Neuronal stem cell (in vitro differentiated cells): ENCODE measurements at regions not wholly inside any gene's neighbourhood (a gene's known extent, or its start where the extent isn't known, plus 50 kb on each side); places are given as distances from the start of the nearest gene placed in this dataset.

ENCODE experiments used
- DNase-seq: peaks from one replicate; pipeline ENCODE4 v3.0.0-alpha.2; 2013; ENCODE audit warnings: low spot score
- H2AFZ ChIP-seq: one replicate; pipeline ENCODE4 v1.6.1; 2013; ENCODE audit warnings: mild to moderate bottlenecking, low read length, inconsistent platforms
- H2AK5ac ChIP-seq: 2 replicates; pipeline ENCODE4 v1.6.1; 2013; ENCODE audit warnings: low read depth, mild to moderate bottlenecking, inconsistent platforms, low read length, moderate library complexity, mixed read lengths
- H2BK120ac ChIP-seq: 2 replicates; pipeline ENCODE4 v1.6.1; 2013; ENCODE audit warnings: low read depth, mild to moderate bottlenecking, inconsistent platforms, low read length, moderate library complexity, mixed read lengths
- H2BK12ac ChIP-seq: one replicate; pipeline ENCODE4 v1.6.1; 2013; ENCODE audit warnings: low read length, inconsistent platforms
- H2BK15ac ChIP-seq: 2 replicates; pipeline ENCODE4 v1.6.1; 2013; ENCODE audit warnings: mild to moderate bottlenecking, low read length, inconsistent platforms, mixed read lengths
- H2BK5ac ChIP-seq: one replicate; pipeline ENCODE4 v1.6.1; 2013; ENCODE audit warnings: inconsistent platforms, mild to moderate bottlenecking, low read length, moderate library complexity
- H3K14ac ChIP-seq: one replicate; pipeline ENCODE4 v1.6.1; 2013; ENCODE audit warnings: low read length, inconsistent platforms
- H3K18ac ChIP-seq: 2 replicates; pipeline ENCODE4 v1.6.1; 2013; ENCODE audit warnings: low read length, inconsistent platforms
- H3K23ac ChIP-seq: 2 replicates; pipeline ENCODE4 v1.6.1; 2013; ENCODE audit warnings: low read depth, mild to moderate bottlenecking, mixed read lengths, low read length, inconsistent platforms; ENCODE audit not compliant: poor library complexity
- H3K27ac ChIP-seq: replicated peaks from 3 replicates; pipeline ENCODE4 v1.5.1; 2013; ENCODE audit warnings: low read length, inconsistent platforms
- H3K27me3 ChIP-seq, 3 experiments: 2 replicates each; pipeline ENCODE4 v1.6.1; 2013; ENCODE audit warnings: low read length in 3 of 3, mild to moderate bottlenecking in 2 of 3, inconsistent platforms in 1 of 3, low read depth in 1 of 3, mixed read lengths in 1 of 3, moderate library complexity in 1 of 3; ENCODE audit not compliant: control insufficient read depth in 3 of 3, insufficient read depth in 3 of 3
- H3K36me3 ChIP-seq, 2 donors: replicated peaks in 1 of 2; 2 replicates each; pipeline ENCODE4 v1.6.1; 2013; ENCODE audit warnings: low read length in 2 of 2; ENCODE audit not compliant: control insufficient read depth in 2 of 2, insufficient read depth in 2 of 2
- H3K4ac ChIP-seq: 2 replicates; pipeline ENCODE4 v1.6.1; 2013; ENCODE audit warnings: inconsistent platforms, mild to moderate bottlenecking, low read length, moderate library complexity
- H3K4me1 ChIP-seq, 2 donors: 1 replicate in 1 of 2; 2 replicates in 1 of 2; pipeline ENCODE4 v1.6.1; 2013; ENCODE audit warnings: low read length in 2 of 2, low read depth in 1 of 2; ENCODE audit not compliant: control insufficient read depth in 2 of 2, insufficient read depth in 1 of 2
- H3K4me2 ChIP-seq: one replicate; pipeline ENCODE4 v1.6.1; 2013; ENCODE audit warnings: mild to moderate bottlenecking, low read length, inconsistent platforms; ENCODE audit not compliant: insufficient read depth, poor library complexity, severe bottlenecking
- H3K4me3 ChIP-seq, 2 donors: 2 replicates each; pipeline ENCODE4 v1.5.1; 2013; ENCODE audit warnings: low read length in 2 of 2, mild to moderate bottlenecking in 2 of 2, inconsistent platforms in 1 of 2, moderate library complexity in 1 of 2
- H3K79me1 ChIP-seq: one replicate; pipeline ENCODE4 v1.6.1; 2013; ENCODE audit warnings: low read depth, mild to moderate bottlenecking, inconsistent platforms, low read length, moderate library complexity
- H3K9ac ChIP-seq: one replicate; pipeline ENCODE4 v1.6.1; 2013; ENCODE audit warnings: mild to moderate bottlenecking, low read depth, low read length, inconsistent platforms; ENCODE audit not compliant: poor library complexity
- H3K9me3 ChIP-seq, 2 donors: replicated peaks in 1 of 2; 2 replicates each; pipeline versions ENCODE3 to v1.6.1; 2013; ENCODE audit warnings: low read length in 2 of 2, mild to moderate bottlenecking in 2 of 2, inconsistent platforms in 1 of 2, low read depth in 1 of 2, mixed read lengths in 1 of 2, moderate library complexity in 1 of 2; ENCODE audit not compliant: control insufficient read depth in 2 of 2, insufficient read depth in 1 of 2
- H4K8ac ChIP-seq: one replicate; pipeline ENCODE4 v1.6.1; 2013; ENCODE audit warnings: low read depth, mild to moderate bottlenecking, inconsistent platforms, low read length, moderate library complexity
- H4K91ac ChIP-seq: one replicate; pipeline ENCODE4 v1.6.1; 2013; ENCODE audit warnings: low read length, low read depth, mild to moderate bottlenecking, inconsistent platforms; ENCODE audit not compliant: poor library complexity
- WGBS, 2 donors: extraction: QIAGEN DNeasy Blood & Tissue Kit; methylation state at CpG; one replicate each; pipeline ENCODE4 v1.1.7; 2013; ENCODE audit warnings: missing lambda C conversion rate in 2 of 2, mixed read lengths in 1 of 2; ENCODE audit not compliant: insufficient read length in 2 of 2, insufficient replicate concordance in 1 of 2; ENCODE audit errors: extremely low coverage in 2 of 2; 5-methylcytosine and 5-hydroxymethylcytosine counted together

DNA sequence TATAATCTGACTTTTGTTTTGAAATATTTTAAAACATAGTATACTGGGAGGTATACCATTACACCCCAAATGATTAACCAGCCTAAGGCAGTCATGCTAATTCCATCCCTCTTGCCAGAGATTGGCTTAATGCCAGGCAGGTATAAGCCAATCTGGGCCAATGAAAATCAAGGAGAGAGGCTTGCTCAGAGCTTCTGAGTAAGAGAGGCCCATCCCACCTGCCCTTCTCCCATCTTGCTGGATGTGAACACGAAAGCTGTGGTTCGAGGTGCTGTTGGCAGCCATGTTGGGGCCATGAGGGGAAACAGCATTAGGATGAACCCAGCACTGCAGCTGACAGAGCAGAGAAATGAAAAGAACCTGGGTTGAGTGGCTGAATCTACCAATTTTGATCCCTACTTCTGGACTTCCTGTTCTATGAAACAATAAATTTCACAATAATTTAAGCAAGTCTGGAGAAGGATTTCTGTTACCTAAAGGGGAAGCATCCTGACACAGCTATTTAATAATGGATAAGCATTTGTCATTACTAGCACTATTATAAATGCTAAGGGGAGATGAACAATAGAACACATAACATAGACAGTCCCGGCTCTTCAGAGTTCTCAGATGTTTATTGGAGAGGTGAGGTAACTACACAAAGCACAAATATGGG is 152.3 kb downstream of the CDC5L start:
- no peak overlapping the region for H4K8ac ChIP-seq
- no peak overlapping the region for H3K18ac ChIP-seq
- H3K27ac ChIP-seq: no peak overlapping the region
- no peak overlapping the region for H3K4me2 ChIP-seq
- peaks cover 6 to 15% of the 10 kb centered on the region in 2 donors for H3K4me1 ChIP-seq
- H3K79me1 ChIP-seq: no peaks in the 10 kb centered on the region
- no peak overlapping the region for H3K9ac ChIP-seq
- H3K14ac ChIP-seq: no peak overlapping the region
- no peak overlapping the region for H2BK15ac ChIP-seq
- H2BK12ac ChIP-seq: no peak overlapping the region
- no peak for DNase-seq
- WGBS, 2 donors: no CpG with 5 or more reads among the region's 3 CpGs
- H3K4me3 ChIP-seq: no peak overlapping the region
- H2AFZ ChIP-seq: no peak overlapping the region
- H2BK5ac ChIP-seq: no peak overlapping the region
- H2AK5ac ChIP-seq: no peak overlapping the region
- no peak overlapping the region for H3K23ac ChIP-seq
- no peaks in the 10 kb centered on the region for H3K36me3 ChIP-seq
- H3K9me3 ChIP-seq: peaks cover 0 to 8% of the 10 kb centered on the region in 2 donors
- no peak overlapping the region for H3K4ac ChIP-seq
- no peak overlapping the region for H2BK120ac ChIP-seq
- no peak overlapping the region for H4K91ac ChIP-seq
- no peaks in the 10 kb centered on the region for H3K27me3 ChIP-seq

- Histone ChIP-seq H3K4me2 (no peak overlapping the region), H2BK120ac (no peak overlapping the region), H4K8ac (no peak overlapping the region), H3K18ac (no peak overlapping the region), H2BK12ac (no peak overlapping the region), H3K4me1 (peaks cover 6 to 15% of the 10 kb centered on the region in 2 donors), H3K9ac (no peak overlapping the region), H3K27ac (no peak overlapping the region), H3K4me3 (no peak overlapping the region), H2AFZ (no peak overlapping the region), H2BK5ac (no peak overlapping the region), H3K36me3 (no peaks in the 10 kb centered on the region), H3K79me1 (no peaks in the 10 kb centered on the region), H3K9me3 (peaks cover 0 to 8% of the 10 kb centered on the region in 2 donors), H3K4ac (no peak overlapping the region), H4K91ac (no peak overlapping the region), H2AK5ac (no peak overlapping the region), H3K23ac (no peak overlapping the region), H3K14ac (no peak overlapping the region), H3K27me3 (peaks cover 0 to 2% (median 0%) of the 10 kb centered on the region in 3 experiments), H2BK15ac (no peak overlapping the region)
- no CpG with 5 or more reads among the region's 4 CpGs for WGBS, 2 donors
- DNase-seq: no peak
These were observed 153.4 kb downstream of the CDC5L start for GRCh38 chr6:44540881-44541280.

- H2BK15ac ChIP-seq: no peak overlapping the region
- no peak overlapping the region for H3K23ac ChIP-seq
- H3K36me3 ChIP-seq: no peaks in the 10 kb centered on the region
- no peak overlapping the region for H3K18ac ChIP-seq
- H2AFZ ChIP-seq: peak overlapping the region; percentile 74
- H3K9ac ChIP-seq: no peak overlapping the region
- H4K91ac ChIP-seq: no peak overlapping the region
- peak; percentile 53 for DNase-seq
- H3K4me2 ChIP-seq: peak overlapping the region; percentile 32
- H2BK12ac ChIP-seq: no peak overlapping the region
- no CpG with 5 or more reads among the region's 21 CpGs for WGBS, 2 donors
- H2BK5ac ChIP-seq: no peak overlapping the region
- H2AK5ac ChIP-seq: no peak overlapping the region
- H4K8ac ChIP-seq: no peak overlapping the region
- H2BK120ac ChIP-seq: no peak overlapping the region
- H3K27me3 ChIP-seq: peaks cover 0 to 2% (median 0%) of the 10 kb centered on the region in 3 experiments
- H3K9me3 ChIP-seq: peaks cover 0 to 8% of the 10 kb centered on the region in 2 donors
- H3K27ac ChIP-seq: no peak overlapping the region
- no peak overlapping the region for H3K4ac ChIP-seq
- peaks cover 6 to 15% of the 10 kb centered on the region in 2 donors for H3K4me1 ChIP-seq
- no peak overlapping the region for H3K14ac ChIP-seq
- H3K4me3 ChIP-seq: no peak overlapping the region
- no peaks in the 10 kb centered on the region for H3K79me1 ChIP-seq
These were observed 155.1 kb downstream of the CDC5L start for GRCh38 chr6:44542401-44543116.

GRCh38 chr6:44543664-44544063 is 156.2 kb downstream of the CDC5L start:
- Histone ChIP-seq H2BK120ac (no peak overlapping the region), H3K9me3 (peaks cover 0 to 8% of the 10 kb centered on the region in 2 donors), H3K79me1 (no peaks in the 10 kb centered on the region)

More at GRCh38 chr6:44543664-44544063, 156.2 kb downstream of the CDC5L start:
- Histone ChIP-seq H2BK5ac (no peak overlapping the region), H2BK15ac (no peak overlapping the region), H2AFZ (no peak overlapping the region), H3K4me3 (no peak overlapping the region), H3K4me1 (peaks cover 6 to 15% of the 10 kb centered on the region in 2 donors), H2BK12ac (no peak overlapping the region), H3K36me3 (no peaks in the 10 kb centered on the region), H4K8ac (no peak overlapping the region), H3K4me2 (no peak overlapping the region), H3K9ac (no peak overlapping the region), H3K18ac (no peak overlapping the region), H4K91ac (no peak overlapping the region), H3K14ac (no peak overlapping the region), H3K23ac (no peak overlapping the region), H2AK5ac (no peak overlapping the region), H3K27ac (no peak overlapping the region), H3K27me3 (peaks cover 0 to 2% (median 0%) of the 10 kb centered on the region in 3 experiments), H3K4ac (no peak overlapping the region)
- DNase-seq: no peak
- WGBS, 2 donors: no CpG with 5 or more reads among the region's 3 CpGs
